Upper lobe of left lung (tissue), 4 donors: ENCODE measurements at regions not wholly inside any gene's neighbourhood (a gene's known extent, or its start where the extent isn't known, plus 50 kb on each side); places are given as distances from the start of the nearest gene placed in this dataset.

ENCODE experiments used
- EP300 ChIP-seq, 4 donors: sonication (generic); formaldehyde crosslinking; IDR thresholded peaks; one replicate each; pipeline ENCODE4 v1.5.1; 2017; ENCODE audit warnings: antibody characterized with exemption in 4 of 4, control low read depth in 2 of 4
- POLR2A ChIP-seq, 4 donors: fragments of 450-650 bp; IDR thresholded peaks; one replicate each; pipeline ENCODE4 v1.5.1; 2016 to 2017; ENCODE audit warnings: antibody characterized with exemption in 4 of 4, mild to moderate bottlenecking in 2 of 4
- POLR2AphosphoS5 ChIP-seq, 2 donors: sonication (generic); formaldehyde crosslinking; IDR thresholded peaks; one replicate each; pipeline ENCODE4 v1.5.1; 2017; ENCODE audit warnings: antibody characterized with exemption in 2 of 2
- TF ChIP-seq, protein P1 (sequence below), 6 experiments: fragments of 450-650 bp in 4 of 6; fragments of 200-600 bp in 2 of 6; sonication (generic) in 2 of 6; IDR thresholded peaks; one replicate each; pipeline ENCODE4 v1.5.1; 2016 to 2019; ENCODE audit warnings: antibody characterized with exemption in 6 of 6

DNA sequence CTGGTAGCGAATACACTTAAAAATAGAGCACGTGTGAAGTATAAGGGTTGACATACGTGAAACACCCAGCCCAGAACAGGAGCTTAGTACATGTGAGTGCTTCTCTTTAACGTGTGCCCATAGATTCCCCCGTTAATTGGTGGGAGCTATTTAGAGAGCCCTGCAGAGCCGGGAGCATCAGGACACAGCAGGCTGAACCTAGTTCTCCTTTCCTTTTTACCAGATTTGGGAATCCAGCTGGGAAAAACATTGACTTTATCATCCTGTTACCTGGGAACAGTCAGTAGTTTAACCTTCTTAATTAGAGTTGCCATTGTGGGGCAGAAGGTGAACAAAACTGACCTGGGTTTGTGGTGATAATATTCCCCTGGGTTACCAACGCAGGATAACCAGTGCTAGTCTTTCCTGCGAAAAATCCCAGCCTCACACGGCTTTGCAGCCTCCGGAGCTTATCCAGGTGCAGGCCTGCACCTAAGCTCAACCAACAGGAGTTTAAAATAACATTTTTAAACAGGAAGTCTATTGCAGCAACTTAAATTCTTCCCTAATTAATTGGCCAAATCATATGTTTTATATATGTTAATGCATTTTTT, 78.1 kb upstream of the SPTBN1 start:
- TF ChIP-seq EP300 (IDR thresholded peaks at IDR 0.05) = no peak
- TF ChIP-seq, protein P1, sequence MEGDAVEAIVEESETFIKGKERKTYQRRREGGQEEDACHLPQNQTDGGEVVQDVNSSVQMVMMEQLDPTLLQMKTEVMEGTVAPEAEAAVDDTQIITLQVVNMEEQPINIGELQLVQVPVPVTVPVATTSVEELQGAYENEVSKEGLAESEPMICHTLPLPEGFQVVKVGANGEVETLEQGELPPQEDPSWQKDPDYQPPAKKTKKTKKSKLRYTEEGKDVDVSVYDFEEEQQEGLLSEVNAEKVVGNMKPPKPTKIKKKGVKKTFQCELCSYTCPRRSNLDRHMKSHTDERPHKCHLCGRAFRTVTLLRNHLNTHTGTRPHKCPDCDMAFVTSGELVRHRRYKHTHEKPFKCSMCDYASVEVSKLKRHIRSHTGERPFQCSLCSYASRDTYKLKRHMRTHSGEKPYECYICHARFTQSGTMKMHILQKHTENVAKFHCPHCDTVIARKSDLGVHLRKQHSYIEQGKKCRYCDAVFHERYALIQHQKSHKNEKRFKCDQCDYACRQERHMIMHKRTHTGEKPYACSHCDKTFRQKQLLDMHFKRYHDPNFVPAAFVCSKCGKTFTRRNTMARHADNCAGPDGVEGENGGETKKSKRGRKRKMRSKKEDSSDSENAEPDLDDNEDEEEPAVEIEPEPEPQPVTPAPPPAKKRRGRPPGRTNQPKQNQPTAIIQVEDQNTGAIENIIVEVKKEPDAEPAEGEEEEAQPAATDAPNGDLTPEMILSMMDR (IDR thresholded peaks at IDR 0.05) = no peak
- no peak for TF ChIP-seq POLR2A (IDR thresholded peaks at IDR 0.05)
- TF ChIP-seq POLR2AphosphoS5 (IDR thresholded peaks at IDR 0.05) = no peak
